ENCODE measurements at regions not wholly inside any gene's neighbourhood (a gene's known extent, or its start where the extent isn't known, plus 50 kb on each side); places are given as distances from the start of the nearest gene placed in this dataset.
A peak's percentile ranks its signal among the peaks of the same experiment; 100 is the strongest.

GRCh38 chr13:73767747-73768315 lies 366.4 kb downstream of the KLF12 start:
- peak in 1 of 3 donors; percentile 32 for DNase-seq (ENCODE audit: low read depth in 2 of 3, low spot score in 2 of 3)

GRCh38 chr13:73767191-73767741 lies 366.9 kb downstream of the KLF12 start:
- DNase-seq (ENCODE audit: low read depth in 2 of 3, low spot score in 2 of 3), result no peak

- DNase-seq (ENCODE audit: low read depth in 2 of 3, low spot score in 2 of 3), result peak; percentile 64 to 89 (median 76)
These were observed 368.4 kb downstream of the KLF12 start for GRCh38 chr13:73765651-73766384.

DNA sequence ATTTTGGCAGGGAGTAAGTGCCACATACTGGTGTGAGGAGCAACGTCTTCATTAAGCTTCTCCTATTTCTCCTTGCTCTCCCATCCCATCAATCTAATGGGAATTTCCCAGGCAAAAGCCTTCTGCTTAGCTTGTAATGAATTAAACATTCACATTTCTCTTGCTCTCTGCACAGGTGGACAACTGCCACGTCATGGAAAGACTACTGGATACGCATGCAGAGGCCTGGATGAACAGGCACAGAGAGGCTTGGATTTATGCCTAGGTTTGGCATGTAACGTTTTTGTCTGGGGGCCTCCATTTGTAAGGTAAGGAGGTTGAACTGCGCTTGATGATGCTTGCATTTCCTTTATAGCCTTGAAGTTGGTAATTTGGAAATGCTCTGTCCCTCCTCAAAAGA lies 374.8 kb downstream of the KLF12 start:
- no peak for DNase-seq (ENCODE audit: low read depth in 2 of 3, low spot score in 2 of 3)

GRCh38 chr13:73757481-73758233 lies 376.5 kb downstream of the KLF12 start:
- no peak for DNase-seq (ENCODE audit: low read depth in 2 of 3, low spot score in 2 of 3)

GRCh38 chr13:73754727-73755292 lies 379.4 kb downstream of the KLF12 start:
- DNase-seq (ENCODE audit: low read depth in 2 of 3, low spot score in 2 of 3), result peak; percentile 36 to 68 (median 41)

GRCh38 chr13:73754241-73754640 lies 380.0 kb downstream of the KLF12 start:
- DNase-seq (ENCODE audit: low read depth in 2 of 3, low spot score in 2 of 3), result no peak

GRCh38 chr13:73751290-73751689 lies 382.9 kb downstream of the KLF12 start:
- no peak for DNase-seq (ENCODE audit: low read depth in 2 of 3, low spot score in 2 of 3)

- DNase-seq (ENCODE audit: low read depth in 2 of 3, low spot score in 2 of 3), result no peak
These were observed 385.8 kb downstream of the KLF12 start for GRCh38 chr13:73748404-73748803.

DNA sequence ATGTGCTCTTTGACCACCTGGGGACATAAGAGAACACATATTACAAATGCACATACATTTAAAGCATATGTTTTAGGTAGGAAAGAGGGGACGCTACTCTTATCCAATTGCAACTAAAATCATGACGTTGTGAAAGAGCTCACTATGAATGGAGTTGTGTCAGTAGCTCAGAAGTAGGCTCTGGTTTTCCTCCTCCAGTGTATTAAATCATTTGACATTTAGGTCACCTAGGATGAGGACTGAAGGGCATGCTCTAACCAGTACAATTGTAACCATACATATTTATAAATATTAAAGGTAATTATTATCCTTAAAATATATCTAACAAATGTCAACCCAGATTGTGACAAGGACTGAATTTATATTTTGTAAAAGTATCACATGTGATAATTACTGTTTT lies 389.0 kb downstream of the KLF12 start:
- DNase-seq (ENCODE audit: low read depth in 2 of 3, low spot score in 2 of 3), result no peak

DNA sequence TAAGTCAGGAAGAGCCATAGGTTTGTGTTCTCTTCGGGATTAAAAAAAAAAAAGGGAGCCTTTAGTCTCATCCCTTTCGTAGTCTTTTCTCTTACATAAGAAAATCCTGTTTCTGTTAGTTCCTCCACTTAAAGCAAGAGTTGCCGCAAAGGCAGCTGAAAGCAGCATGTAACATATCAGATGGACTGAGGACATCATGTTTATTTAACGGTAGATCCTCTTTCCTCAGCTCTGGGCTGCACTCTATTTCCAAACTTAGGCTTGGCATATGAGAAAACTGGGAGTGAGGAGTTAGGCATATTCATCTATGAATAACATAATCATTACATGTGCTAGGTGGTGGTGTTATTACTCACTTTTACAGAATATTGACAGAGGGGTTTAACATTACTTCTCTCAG lies 391.2 kb downstream of the KLF12 start:
- DNase-seq (ENCODE audit: low read depth in 2 of 3, low spot score in 2 of 3), result no peak

DNA sequence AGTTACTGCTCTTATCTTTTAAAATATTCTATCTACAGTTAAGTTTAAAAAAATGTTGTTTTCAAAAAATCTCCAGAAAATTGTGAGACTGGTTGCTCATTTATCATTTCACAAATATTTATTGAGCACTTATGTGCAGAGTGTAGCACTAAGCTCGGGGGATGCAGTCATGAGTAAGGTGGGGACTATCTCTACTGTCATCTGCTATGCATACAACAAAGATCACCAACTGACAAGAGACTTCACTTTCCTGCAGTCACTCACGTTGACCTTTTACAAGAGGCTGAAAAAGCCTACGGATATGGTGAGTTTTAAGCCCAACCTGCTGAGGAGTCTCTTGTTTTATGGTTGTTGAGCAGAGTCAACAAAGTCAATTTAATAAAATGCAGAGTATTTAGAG lies 392.5 kb downstream of the KLF12 start:
- DNase-seq (ENCODE audit: low read depth in 2 of 3, low spot score in 2 of 3), result no peak

DNA sequence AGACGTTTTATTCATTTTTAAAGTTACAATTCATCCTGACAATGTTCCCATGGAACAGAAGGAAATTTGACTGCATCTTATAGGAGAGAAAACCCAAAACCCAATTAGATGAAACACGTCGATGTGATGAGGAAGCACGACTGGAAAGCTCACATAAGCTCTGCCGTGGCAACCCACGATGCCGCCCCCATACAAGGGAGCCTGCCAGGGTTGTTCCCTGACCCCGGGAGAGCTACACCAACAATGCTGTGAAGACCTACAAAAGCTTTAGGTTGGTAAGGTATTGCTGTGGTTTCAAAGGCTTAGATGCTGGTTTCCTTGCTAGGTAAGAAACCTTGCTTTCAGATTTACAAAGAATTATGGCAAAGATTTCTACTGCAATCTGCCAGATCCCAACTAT lies 393.1 kb downstream of the KLF12 start:
- no peak for DNase-seq (ENCODE audit: low read depth in 2 of 3, low spot score in 2 of 3)

- no peak for DNase-seq (ENCODE audit: low read depth in 2 of 3, low spot score in 2 of 3)
These were observed 393.5 kb downstream of the KLF12 start for GRCh38 chr13:73740666-73741065.

DNA sequence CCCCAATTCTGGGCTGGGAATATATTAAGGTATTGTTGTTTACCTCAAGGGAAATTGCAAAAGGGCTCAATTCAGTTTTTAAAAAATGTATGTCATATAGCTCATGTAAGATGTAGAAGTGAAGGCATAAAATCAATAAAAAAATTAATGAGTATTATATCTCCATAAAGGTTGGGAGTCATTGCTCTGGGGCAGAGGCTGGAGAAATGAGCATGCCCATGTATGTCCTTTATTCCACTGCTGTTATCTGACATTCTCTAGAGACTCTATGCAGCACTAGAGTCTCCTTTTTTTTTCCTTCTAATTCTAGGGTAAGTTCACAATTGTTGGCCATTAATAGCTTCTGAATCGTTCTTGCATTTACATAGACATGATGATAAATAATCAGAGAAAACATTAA lies 394.8 kb downstream of the KLF12 start:
- no peak for DNase-seq (ENCODE audit: low read depth in 2 of 3, low spot score in 2 of 3)

DNA sequence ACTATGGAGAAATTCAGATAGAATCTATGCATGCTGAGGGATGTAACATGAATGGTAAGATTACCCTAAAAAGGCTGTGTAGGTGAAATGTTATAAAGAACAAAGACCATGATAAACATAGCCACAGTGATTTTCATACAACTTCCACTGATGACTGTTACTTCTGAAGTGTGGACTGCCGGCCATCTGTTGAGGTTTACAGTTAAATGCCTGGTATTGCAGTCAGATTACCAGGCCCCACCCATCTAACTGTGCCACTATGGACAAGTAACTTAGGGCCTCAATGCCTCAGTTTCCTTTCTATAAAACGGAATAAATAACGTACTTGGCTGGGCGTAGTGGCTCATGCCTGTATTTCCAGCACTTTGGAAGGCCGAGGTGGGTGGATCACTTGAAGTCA lies 395.6 kb downstream of the KLF12 start:
- DNase-seq (ENCODE audit: low read depth in 2 of 3, low spot score in 2 of 3), result no peak

- DNase-seq (ENCODE audit: low read depth in 2 of 3, low spot score in 2 of 3), result no peak
These were observed 397.0 kb downstream of the KLF12 start for GRCh38 chr13:73737214-73737613.

DNA sequence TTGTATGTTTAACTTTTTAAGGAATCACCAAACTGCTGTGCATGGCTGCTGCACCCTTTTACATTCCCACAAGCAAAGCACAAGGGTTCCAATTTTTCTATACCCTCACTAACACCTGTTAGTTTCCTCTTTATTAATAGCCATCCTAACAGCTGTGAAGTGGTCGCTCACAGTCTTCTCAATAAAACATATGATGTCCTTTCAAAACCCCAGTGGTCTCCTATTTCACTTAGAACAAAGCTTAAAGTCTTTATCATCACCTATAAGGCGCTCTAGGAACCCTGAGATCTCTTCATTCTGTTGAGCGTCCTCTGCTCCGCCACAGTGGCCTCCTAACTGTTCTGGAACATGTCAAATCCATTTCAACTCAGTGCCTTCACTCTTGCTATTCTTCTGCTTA lies 400.5 kb downstream of the KLF12 start:
- DNase-seq (ENCODE audit: low read depth in 2 of 3, low spot score in 2 of 3), result no peak

GRCh38 chr13:73732350-73732749 lies 401.9 kb downstream of the KLF12 start:
- no peak for DNase-seq (ENCODE audit: low read depth in 2 of 3, low spot score in 2 of 3)

DNA sequence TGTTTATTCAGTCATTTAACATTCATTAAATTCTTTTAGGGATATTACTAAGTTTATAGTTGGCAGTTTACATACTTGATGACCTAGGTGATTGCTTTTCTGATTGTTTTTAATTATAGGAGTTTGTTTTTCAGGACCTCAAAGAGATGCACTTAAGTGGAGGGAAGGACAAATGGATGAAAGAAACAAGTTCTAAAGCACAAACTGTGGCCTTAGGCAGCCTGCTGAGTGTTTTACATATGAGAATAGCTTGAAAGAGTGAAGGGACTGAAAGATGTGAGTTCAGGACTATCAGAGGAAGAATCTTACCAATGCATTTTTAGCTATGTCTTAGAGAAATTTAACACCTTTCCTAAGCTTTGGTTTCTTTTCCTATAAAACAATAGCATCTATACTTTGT lies 402.6 kb downstream of the KLF12 start:
- DNase-seq (ENCODE audit: low read depth in 2 of 3, low spot score in 2 of 3), result no peak

DNA sequence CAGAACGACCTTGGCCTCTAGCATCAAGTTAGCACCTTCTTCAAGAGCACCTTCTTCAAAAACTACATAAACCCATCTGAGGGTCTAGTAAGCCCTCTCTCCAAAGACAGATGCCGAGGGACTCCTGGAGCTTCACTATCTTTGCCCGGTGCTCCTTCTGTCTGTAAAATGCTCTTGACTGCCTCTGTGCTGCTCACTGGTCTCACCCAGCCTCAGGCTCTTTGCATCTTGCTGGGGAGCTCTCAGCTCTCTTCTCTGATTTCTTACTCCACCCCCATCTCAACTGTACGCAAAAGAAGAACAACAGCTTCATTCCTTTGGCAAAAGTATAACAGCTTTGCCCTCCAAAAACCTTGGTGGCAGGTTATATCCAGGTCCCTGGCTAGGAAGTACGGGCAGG lies 404.2 kb downstream of the KLF12 start:
- no peak for DNase-seq (ENCODE audit: low read depth in 2 of 3, low spot score in 2 of 3)
